ENCODE measurements at regions not wholly inside any gene's neighbourhood (a gene's known extent, or its start where the extent isn't known, plus 50 kb on each side); places are given as distances from the start of the nearest gene placed in this dataset.

DNA sequence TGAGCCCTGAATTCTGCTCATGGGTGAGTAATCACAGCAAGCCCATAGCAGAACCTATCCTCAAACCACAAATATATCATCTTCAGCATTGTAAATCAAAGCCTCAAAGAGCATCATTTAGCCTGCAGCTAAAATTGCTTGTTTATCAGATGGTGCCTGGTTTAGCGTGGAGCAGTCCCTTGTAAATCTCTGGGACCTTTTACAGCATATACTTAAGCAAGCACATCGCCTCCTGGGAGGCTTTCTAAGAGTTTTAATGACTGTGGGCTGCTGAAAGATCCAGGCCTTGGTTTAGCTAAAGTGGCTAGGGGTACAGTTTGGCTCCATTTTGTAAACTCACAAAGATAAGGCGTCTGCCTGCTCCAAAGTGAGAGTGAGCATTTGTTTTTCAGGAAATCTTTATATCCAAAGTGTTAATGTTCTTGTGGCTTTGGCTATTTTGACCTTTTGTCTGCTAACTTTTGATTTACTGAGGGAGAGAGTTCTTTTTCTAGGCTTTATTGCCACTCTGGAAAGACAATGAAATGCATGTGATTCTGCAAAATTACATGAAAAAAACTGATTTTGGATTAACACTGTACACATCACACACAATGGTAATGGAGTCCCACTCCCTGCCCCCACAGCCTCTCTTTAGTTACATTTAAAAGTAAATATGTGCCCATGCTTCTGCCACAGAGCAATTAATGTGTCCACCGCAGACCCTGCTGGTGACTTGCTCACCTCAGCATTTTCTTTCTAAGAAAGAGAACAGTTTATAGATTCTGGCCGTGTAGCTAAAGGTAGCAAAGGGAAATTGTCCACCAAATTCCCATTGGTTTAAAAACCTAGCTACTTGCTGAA lies 194.8 kb downstream of the LNPK start:
- TF ChIP-seq, protein P1, sequence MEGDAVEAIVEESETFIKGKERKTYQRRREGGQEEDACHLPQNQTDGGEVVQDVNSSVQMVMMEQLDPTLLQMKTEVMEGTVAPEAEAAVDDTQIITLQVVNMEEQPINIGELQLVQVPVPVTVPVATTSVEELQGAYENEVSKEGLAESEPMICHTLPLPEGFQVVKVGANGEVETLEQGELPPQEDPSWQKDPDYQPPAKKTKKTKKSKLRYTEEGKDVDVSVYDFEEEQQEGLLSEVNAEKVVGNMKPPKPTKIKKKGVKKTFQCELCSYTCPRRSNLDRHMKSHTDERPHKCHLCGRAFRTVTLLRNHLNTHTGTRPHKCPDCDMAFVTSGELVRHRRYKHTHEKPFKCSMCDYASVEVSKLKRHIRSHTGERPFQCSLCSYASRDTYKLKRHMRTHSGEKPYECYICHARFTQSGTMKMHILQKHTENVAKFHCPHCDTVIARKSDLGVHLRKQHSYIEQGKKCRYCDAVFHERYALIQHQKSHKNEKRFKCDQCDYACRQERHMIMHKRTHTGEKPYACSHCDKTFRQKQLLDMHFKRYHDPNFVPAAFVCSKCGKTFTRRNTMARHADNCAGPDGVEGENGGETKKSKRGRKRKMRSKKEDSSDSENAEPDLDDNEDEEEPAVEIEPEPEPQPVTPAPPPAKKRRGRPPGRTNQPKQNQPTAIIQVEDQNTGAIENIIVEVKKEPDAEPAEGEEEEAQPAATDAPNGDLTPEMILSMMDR (conservative IDR thresholded peaks at IDR 0.05) = no peak
- TF ChIP-seq ZFX (IDR thresholded peaks at IDR 0.05) = no peak

Measured in C4-2B (cell line).